ENCODE measurements at regions not wholly inside any gene's neighbourhood (a gene's known extent, or its start where the extent isn't known, plus 50 kb on each side); places are given as distances from the start of the nearest gene placed in this dataset.

DNA sequence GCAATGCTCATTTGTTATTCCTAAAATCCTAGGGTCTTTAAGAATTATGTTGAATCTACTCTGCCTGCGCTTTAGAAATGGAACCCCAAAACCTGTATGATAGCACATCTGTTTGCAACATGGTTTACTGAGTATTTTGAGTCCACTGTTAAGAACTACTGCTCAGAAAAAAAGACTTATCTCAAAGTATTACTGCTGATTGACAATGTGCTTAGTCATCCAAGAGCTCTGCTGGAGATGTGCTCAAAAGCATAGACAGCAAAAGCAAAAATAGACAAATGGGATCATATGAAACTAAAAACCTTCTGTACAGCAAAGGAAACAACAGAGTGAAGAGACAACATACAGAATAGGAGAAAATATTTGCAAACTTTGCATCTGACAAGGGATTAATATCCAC lies 107.0 kb downstream of the CTH start:
- TF ChIP-seq, protein P1, sequence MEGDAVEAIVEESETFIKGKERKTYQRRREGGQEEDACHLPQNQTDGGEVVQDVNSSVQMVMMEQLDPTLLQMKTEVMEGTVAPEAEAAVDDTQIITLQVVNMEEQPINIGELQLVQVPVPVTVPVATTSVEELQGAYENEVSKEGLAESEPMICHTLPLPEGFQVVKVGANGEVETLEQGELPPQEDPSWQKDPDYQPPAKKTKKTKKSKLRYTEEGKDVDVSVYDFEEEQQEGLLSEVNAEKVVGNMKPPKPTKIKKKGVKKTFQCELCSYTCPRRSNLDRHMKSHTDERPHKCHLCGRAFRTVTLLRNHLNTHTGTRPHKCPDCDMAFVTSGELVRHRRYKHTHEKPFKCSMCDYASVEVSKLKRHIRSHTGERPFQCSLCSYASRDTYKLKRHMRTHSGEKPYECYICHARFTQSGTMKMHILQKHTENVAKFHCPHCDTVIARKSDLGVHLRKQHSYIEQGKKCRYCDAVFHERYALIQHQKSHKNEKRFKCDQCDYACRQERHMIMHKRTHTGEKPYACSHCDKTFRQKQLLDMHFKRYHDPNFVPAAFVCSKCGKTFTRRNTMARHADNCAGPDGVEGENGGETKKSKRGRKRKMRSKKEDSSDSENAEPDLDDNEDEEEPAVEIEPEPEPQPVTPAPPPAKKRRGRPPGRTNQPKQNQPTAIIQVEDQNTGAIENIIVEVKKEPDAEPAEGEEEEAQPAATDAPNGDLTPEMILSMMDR (IDR thresholded peaks at IDR 0.05) = no peak
- TF ChIP-seq EZH2 (IDR thresholded peaks at IDR 0.05) (no peak), EZH2phosphoT487 (IDR thresholded peaks at IDR 0.05) (no peak)
